Neutrophil (primary cell): ENCODE measurements at regions not wholly inside any gene's neighbourhood (a gene's known extent, or its start where the extent isn't known, plus 50 kb on each side); places are given as distances from the start of the nearest gene placed in this dataset.

Experiments
- H3K27ac ChIP-seq: fragments of 200-600 bp; sonication (generic); 2 replicates; pipeline ENCODE4 v1.5.1; 2016; ENCODE audit warnings: mild to moderate bottlenecking, moderate library complexity
- H3K27me3 ChIP-seq: fragments of 200-600 bp; sonication (generic); 2 replicates; pipeline ENCODE4 v1.6.0; 2016; ENCODE audit warnings: mild to moderate bottlenecking
- H3K36me3 ChIP-seq: fragments of 200-600 bp; sonication (generic); 2 replicates; pipeline ENCODE4 v1.5.1; 2017
- H3K4me1 ChIP-seq, 2 experiments: fragments of 200-600 bp in 1 of 2; sonication (generic) in 1 of 2; 1 replicate in 1 of 2; 2 replicates in 1 of 2; pipeline versions ENCODE4 v1.5.1 to v1.6.1; 2013 to 2016; ENCODE audit warnings: low read depth in 1 of 2, low read length in 1 of 2, mild to moderate bottlenecking in 1 of 2, moderate library complexity in 1 of 2; ENCODE audit not compliant: control insufficient read depth in 1 of 2, insufficient read depth in 1 of 2
- H3K4me3 ChIP-seq, 2 experiments: fragments of 200-600 bp in 1 of 2; sonication (generic) in 1 of 2; 1 replicate in 1 of 2; 2 replicates in 1 of 2; pipeline ENCODE4 v1.5.1; 2013 to 2016; ENCODE audit warnings: low read depth in 1 of 2, low read length in 1 of 2, mild to moderate bottlenecking in 1 of 2, moderate library complexity in 1 of 2
- H3K9me3 ChIP-seq: fragments of 200-600 bp; sonication (generic); 2 replicates; pipeline ENCODE4 v1.5.1; 2016
- CTCF ChIP-seq: fragments of 200-600 bp; sonication (generic); IDR thresholded peaks from 2 replicates; pipeline ENCODE4 v1.5.1; 2016; ENCODE audit warnings: antibody characterized with exemption

GRCh38 chr9:118401546-118401945 lies 697.3 kb downstream of the TLR4 start:
- no peak overlapping the region for H3K4me3 ChIP-seq
- no peaks in the 10 kb centered on the region for H3K4me1 ChIP-seq
- no peaks in the 10 kb centered on the region for H3K36me3 ChIP-seq
- no peaks in the 10 kb centered on the region for H3K9me3 ChIP-seq
- no peak for TF ChIP-seq CTCF
- no peaks in the 10 kb centered on the region for H3K27me3 ChIP-seq
- H3K27ac ChIP-seq: no peak overlapping the region

DNA sequence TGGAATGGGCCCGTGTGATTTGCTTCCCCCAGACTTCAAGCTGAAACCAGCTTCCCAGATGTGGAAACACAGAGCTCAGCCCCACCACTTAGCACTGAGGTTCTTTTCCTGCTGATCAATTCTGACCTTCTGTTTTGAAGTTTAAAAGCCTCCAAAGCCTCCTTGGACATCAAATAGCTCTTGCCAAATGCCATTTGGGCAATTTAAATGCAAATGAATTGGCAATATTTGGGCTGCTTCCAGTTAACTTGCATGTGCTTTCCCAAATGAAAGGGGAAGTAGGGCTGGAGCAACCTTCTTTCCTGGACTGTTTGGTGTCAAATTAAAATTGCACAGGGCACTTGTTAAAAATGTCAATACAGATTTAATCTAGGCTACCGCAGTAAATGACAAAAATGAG lies 710.5 kb downstream of the TLR4 start:
- Histone ChIP-seq H3K36me3 (no peaks in the 10 kb centered on the region), H3K4me1 (no peaks in the 10 kb centered on the region), H3K27ac (no peak overlapping the region), H3K27me3 (no peaks in the 10 kb centered on the region), H3K4me3 (no peak overlapping the region), H3K9me3 (no peaks in the 10 kb centered on the region)
- no peak for TF ChIP-seq CTCF

GRCh38 chr9:118418887-118419565 lies 714.8 kb downstream of the TLR4 start:
- no peaks in the 10 kb centered on the region for H3K9me3 ChIP-seq
- H3K27me3 ChIP-seq: no peaks in the 10 kb centered on the region
- no peak overlapping the region for H3K27ac ChIP-seq
- TF ChIP-seq CTCF: no peak
- no peaks in the 10 kb centered on the region for H3K36me3 ChIP-seq
- no peaks in the 10 kb centered on the region for H3K4me1 ChIP-seq
- H3K4me3 ChIP-seq: no peak overlapping the region

DNA sequence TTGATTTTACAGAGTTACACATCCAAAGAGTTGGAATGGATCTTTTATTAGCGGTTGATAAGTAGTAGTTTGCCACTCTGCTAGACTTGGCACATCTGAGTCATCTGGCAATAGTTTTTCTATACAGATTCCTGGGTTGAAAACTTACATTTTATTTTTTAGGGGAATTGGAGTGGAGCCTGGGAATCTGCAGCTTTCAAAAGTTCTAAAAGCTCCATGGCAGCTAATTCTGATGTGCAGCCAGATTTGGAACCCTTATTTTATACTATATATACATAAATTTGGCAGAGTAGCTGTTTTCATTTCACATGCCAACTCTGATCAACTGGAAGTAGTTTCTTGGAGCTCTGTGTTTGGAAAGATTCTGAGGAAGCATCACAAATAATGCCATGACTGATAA lies 715.5 kb downstream of the TLR4 start:
- Histone ChIP-seq H3K27ac (no peak overlapping the region), H3K36me3 (no peaks in the 10 kb centered on the region), H3K4me1 (no peaks in the 10 kb centered on the region), H3K27me3 (no peaks in the 10 kb centered on the region), H3K4me3 (no peak overlapping the region), H3K9me3 (no peaks in the 10 kb centered on the region)
- TF ChIP-seq CTCF: no peak

GRCh38 chr9:118422508-118422907 lies 718.3 kb downstream of the TLR4 start:
- Histone ChIP-seq H3K4me3 (no peak overlapping the region), H3K27me3 (no peaks in the 10 kb centered on the region), H3K36me3 (no peaks in the 10 kb centered on the region), H3K4me1 (no peaks in the 10 kb centered on the region), H3K27ac (no peak overlapping the region), H3K9me3 (no peaks in the 10 kb centered on the region)
- TF ChIP-seq CTCF: no peak

GRCh38 chr9:118423021-118423420 lies 718.8 kb downstream of the TLR4 start:
- TF ChIP-seq CTCF: no peak
- Histone ChIP-seq H3K36me3 (no peaks in the 10 kb centered on the region), H3K4me1 (no peaks in the 10 kb centered on the region), H3K27ac (no peak overlapping the region), H3K9me3 (no peaks in the 10 kb centered on the region), H3K27me3 (no peaks in the 10 kb centered on the region), H3K4me3 (no peak overlapping the region)
